Osteoblast (primary cell): ENCODE measurements at regions not wholly inside any gene's neighbourhood (a gene's known extent, or its start where the extent isn't known, plus 50 kb on each side); places are given as distances from the start of the nearest gene placed in this dataset.

Experiments
- DNase-seq: peaks from one replicate; pipeline ENCODE4 v3.0.0; 2011; ENCODE audit warnings: low spot score, mixed read lengths; ENCODE audit not compliant: insufficient read length; ENCODE audit errors: missing footprints
- H2AFZ ChIP-seq: 2 replicates; pipeline ENCODE4 v1.6.0; 2011; ENCODE audit warnings: mild to moderate bottlenecking, low read length
- H3K27ac ChIP-seq: 2 replicates; pipeline ENCODE4 v1.5.1; 2011; ENCODE audit warnings: mild to moderate bottlenecking, low read depth, low read length, moderate library complexity
- H3K27me3 ChIP-seq: 2 replicates; pipeline ENCODE4 v1.6.0; 2012; ENCODE audit warnings: mild to moderate bottlenecking, control low read depth, inconsistent platforms, low read length, moderate library complexity; ENCODE audit not compliant: insufficient read depth
- H3K36me3 ChIP-seq: 2 replicates; pipeline ENCODE4 v1.5.1; 2011; ENCODE audit warnings: mild to moderate bottlenecking, low read length, control low read depth, moderate library complexity; ENCODE audit not compliant: insufficient read depth
- H3K4me1 ChIP-seq: 2 replicates; pipeline ENCODE4 v1.5.1; 2011; ENCODE audit warnings: mild to moderate bottlenecking, low read length, control low read depth, moderate library complexity; ENCODE audit not compliant: insufficient read depth
- H3K4me2 ChIP-seq: 2 replicates; pipeline ENCODE4 v1.6.0; 2011; ENCODE audit warnings: mild to moderate bottlenecking, low read length; ENCODE audit not compliant: insufficient read depth
- H3K4me3 ChIP-seq: fragments of 200-600 bp; sonication (generic); 3 replicates; pipeline ENCODE4 v1.5.1; 2012; ENCODE audit warnings: mild to moderate bottlenecking, low read length, inconsistent platforms; ENCODE audit not compliant: insufficient read depth
- H3K79me2 ChIP-seq: 2 replicates; pipeline ENCODE4 v1.6.0; 2012; ENCODE audit warnings: mild to moderate bottlenecking, low read length, control low read depth, inconsistent platforms; ENCODE audit not compliant: insufficient read depth
- H3K9me3 ChIP-seq: 2 replicates; pipeline ENCODE4 v1.5.1; 2011; ENCODE audit warnings: low read depth, low read length, control low read depth
- H4K20me1 ChIP-seq: 2 replicates; pipeline ENCODE4 v1.6.0; 2012; ENCODE audit warnings: mild to moderate bottlenecking, low read length, control low read depth; ENCODE audit not compliant: insufficient read depth
- CTCF ChIP-seq: IDR thresholded peaks from 2 replicates; pipeline ENCODE4 v1.5.1; 2011; ENCODE audit warnings: mild to moderate bottlenecking, low read depth, low read length, moderate library complexity; ENCODE audit errors: extremely low read depth

GRCh38 chr5:9820691-9821449 is 190.7 kb upstream of the TAS2R1 start:
- TF ChIP-seq CTCF = no peak
- no peaks in the 10 kb centered on the region for H3K27me3 ChIP-seq
- peak overlapping the region; percentile 57 for H3K4me2 ChIP-seq
- no peak overlapping the region for H3K4me3 ChIP-seq
- H3K36me3 ChIP-seq = no peaks in the 10 kb centered on the region
- H3K4me1 ChIP-seq = no peaks in the 10 kb centered on the region
- H3K27ac ChIP-seq = no peak overlapping the region
- peak overlapping the region; percentile 47 for H2AFZ ChIP-seq
- H3K9me3 ChIP-seq = no peaks in the 10 kb centered on the region
- H4K20me1 ChIP-seq = no peaks in the 10 kb centered on the region
- no peaks in the 10 kb centered on the region for H3K79me2 ChIP-seq
- DNase-seq = peak; percentile 6

GRCh38 chr5:9818340-9818845 is 188.2 kb upstream of the TAS2R1 start:
- Histone ChIP-seq H2AFZ (no peak overlapping the region), H3K4me1 (no peaks in the 10 kb centered on the region), H3K79me2 (no peaks in the 10 kb centered on the region), H3K27me3 (no peaks in the 10 kb centered on the region), H3K36me3 (no peaks in the 10 kb centered on the region), H3K4me2 (no peak overlapping the region), H3K4me3 (no peak overlapping the region), H3K27ac (no peak overlapping the region), H3K9me3 (no peaks in the 10 kb centered on the region), H4K20me1 (no peaks in the 10 kb centered on the region)
- DNase-seq = no peak
- TF ChIP-seq CTCF = no peak

- H3K9me3 ChIP-seq = no peaks in the 10 kb centered on the region
- H4K20me1 ChIP-seq = no peaks in the 10 kb centered on the region
- H3K4me1 ChIP-seq = no peaks in the 10 kb centered on the region
- H2AFZ ChIP-seq = no peak overlapping the region
- no peaks in the 10 kb centered on the region for H3K27me3 ChIP-seq
- no peak for TF ChIP-seq CTCF
- H3K4me3 ChIP-seq = no peak overlapping the region
- no peak for DNase-seq
- H3K4me2 ChIP-seq = no peak overlapping the region
- no peaks in the 10 kb centered on the region for H3K36me3 ChIP-seq
- H3K79me2 ChIP-seq = no peaks in the 10 kb centered on the region
- H3K27ac ChIP-seq = no peak overlapping the region
Observed at GRCh38 chr5:9817819-9818218, 187.7 kb upstream of the TAS2R1 start.

GRCh38 chr5:9815051-9815450 is 184.9 kb upstream of the TAS2R1 start:
- Histone ChIP-seq H3K9me3 (no peaks in the 10 kb centered on the region), H3K27ac (no peak overlapping the region), H2AFZ (no peak overlapping the region), H3K4me3 (no peak overlapping the region), H3K36me3 (no peaks in the 10 kb centered on the region), H4K20me1 (no peaks in the 10 kb centered on the region), H3K79me2 (no peaks in the 10 kb centered on the region), H3K27me3 (no peaks in the 10 kb centered on the region), H3K4me2 (no peak overlapping the region), H3K4me1 (no peaks in the 10 kb centered on the region)
- no peak for DNase-seq
- TF ChIP-seq CTCF = no peak
